Stomach (tissue), 8 donors: ENCODE measurements at regions not wholly inside any gene's neighbourhood (a gene's known extent, or its start where the extent isn't known, plus 50 kb on each side); places are given as distances from the start of the nearest gene placed in this dataset.

ENCODE experiments used
- DNase-seq, 2 donors: peaks; one replicate each; pipeline versions ENCODE4 v3.0.0 to v3.0.0-alpha.2; 2013 to 2019
- H3K27ac ChIP-seq, 5 donors: fragments of 200-600 bp in 4 of 5; sonication (generic) in 4 of 5; one replicate each; pipeline ENCODE4 v1.5.1; 2013 to 2019; ENCODE audit warnings: mild to moderate bottlenecking in 1 of 5, moderate library complexity in 1 of 5
- H3K27me3 ChIP-seq, 3 donors: fragments of 200-600 bp; sonication (generic); one replicate each; pipeline ENCODE4 v1.5.1; 2017 to 2019; ENCODE audit warnings: mixed run types in 1 of 3
- H3K36me3 ChIP-seq, 4 donors: fragments of 200-600 bp; sonication (generic); 1 replicate in 3 of 4; 2 replicates in 1 of 4; pipeline ENCODE4 v1.5.1; 2016 to 2019
- H3K4me1 ChIP-seq, 4 donors: fragments of 200-600 bp; sonication (generic); one replicate each; pipeline ENCODE4 v1.5.1; 2016 to 2019
- H3K4me3 ChIP-seq, 4 donors: fragments of 200-600 bp; sonication (generic) in 3 of 4; one replicate each; pipeline ENCODE4 v1.5.1; 2016 to 2019; ENCODE audit warnings: mild to moderate bottlenecking in 1 of 4
- H3K9me3 ChIP-seq, 4 donors: fragments of 200-600 bp; sonication (generic); one replicate each; pipeline ENCODE4 v1.5.1; 2016 to 2019
- CTCF ChIP-seq, 7 experiments: fragments of 450-650 bp in 4 of 7; fragments of 200-600 bp in 3 of 7; sonication (generic) in 3 of 7; IDR thresholded peaks; one replicate each; pipeline ENCODE4 v1.5.1; 2016 to 2019; ENCODE audit warnings: antibody characterized with exemption in 7 of 7, control low read depth in 2 of 7, mild to moderate bottlenecking in 1 of 7
- EP300 ChIP-seq: sonication (generic); formaldehyde crosslinking; IDR thresholded peaks from one replicate; pipeline ENCODE4 v1.6.1; 2017; ENCODE audit warnings: antibody characterized with exemption
- POLR2A ChIP-seq, 4 donors: fragments of 450-650 bp; IDR thresholded peaks; one replicate each; pipeline ENCODE4 v1.6.1; 2016; ENCODE audit warnings: antibody characterized with exemption in 4 of 4, control low read depth in 2 of 4, mild to moderate bottlenecking in 1 of 4, moderate library complexity in 1 of 4
- POLR2AphosphoS5 ChIP-seq, 3 donors: sonication (generic); formaldehyde crosslinking; IDR thresholded peaks; one replicate each; pipeline ENCODE4 v1.6.1; 2016; ENCODE audit warnings: antibody characterized with exemption in 3 of 3
- WGBS, 5 donors: extraction: QIAGEN DNeasy Blood & Tissue Kit in 3 of 5; methylation state at CpG; one replicate each; pipeline versions ENCODE4 v1.1.5 to v1.1.7; 2013 to 2018; 5-methylcytosine and 5-hydroxymethylcytosine counted together
- intact Hi-C: fragments of 100-400 bp; cut with DNase I; formaldehyde crosslinking; loops from one replicate; pipeline ENCODE4 v1.15.1; 2023; ENCODE audit warnings: low total_unique reads
- donor health status: healthy with polysubstance abuse.
- donor health status: Bipolar disorder and iron deficiency.
- donor health status: healthy.

- Histone ChIP-seq H3K27me3 (no peaks in the 10 kb centered on the region), H3K4me1 (no peaks in the 10 kb centered on the region), H3K27ac (peak overlapping the region in 1 of 5 donors; percentile 39), H3K4me3 (no peak overlapping the region), H3K36me3 (no peaks in the 10 kb centered on the region), H3K9me3 (no peaks in the 10 kb centered on the region)
- DNase-seq = no peak
- 19 to 46% (median 31%) methylated on average over 3 of the region's 3 CpGs for WGBS, 5 donors
- no peak for TF ChIP-seq POLR2A (IDR thresholded peaks at IDR 0.05)
- TF ChIP-seq POLR2AphosphoS5 (IDR thresholded peaks at IDR 0.05) = peak in 2 of 3 donors; percentile 8 to 74
- intact Hi-C loops = no loop called here
Observed at GRCh38 chr4:158996669-158997074, 106.2 kb upstream of the RAPGEF2 start.

GRCh38 chr4:158997660-158998349 is 105.1 kb upstream of the RAPGEF2 start:
- intact Hi-C loops = no loop called here
- no peak for DNase-seq
- 66 to 81% (median 70%) methylated on average over 4 of the region's 4 CpGs for WGBS, 5 donors
- Histone ChIP-seq H3K27ac (no peak overlapping the region), H3K36me3 (no peaks in the 10 kb centered on the region), H3K27me3 (no peaks in the 10 kb centered on the region), H3K4me1 (no peaks in the 10 kb centered on the region), H3K4me3 (no peak overlapping the region), H3K9me3 (no peaks in the 10 kb centered on the region)
- TF ChIP-seq POLR2AphosphoS5 (IDR thresholded peaks at IDR 0.05) = no peak
- TF ChIP-seq POLR2A (IDR thresholded peaks at IDR 0.05) = no peak
- TF ChIP-seq CTCF (IDR thresholded peaks at IDR 0.05) = no peak
- TF ChIP-seq EP300 = no peak

- intact Hi-C loops = no loop called here
- Histone ChIP-seq H3K27me3 (no peaks in the 10 kb centered on the region), H3K4me3 (no peak overlapping the region), H3K9me3 (no peaks in the 10 kb centered on the region), H3K27ac (no peak overlapping the region), H3K36me3 (no peaks in the 10 kb centered on the region), H3K4me1 (no peaks in the 10 kb centered on the region)
- TF ChIP-seq CTCF (IDR thresholded peaks at IDR 0.05) = no peak
- DNase-seq = no peak
- WGBS, 5 donors = 75 to 96% (median 85%) methylated on average over 6 of the region's 6 CpGs
Observed at GRCh38 chr4:158998624-158999023, 104.3 kb upstream of the RAPGEF2 start.

- intact Hi-C loops = no loop called here
- no peaks in the 10 kb centered on the region for H3K27me3 ChIP-seq
- H3K4me1 ChIP-seq = no peaks in the 10 kb centered on the region
- no peak overlapping the region for H3K27ac ChIP-seq
- H3K36me3 ChIP-seq = no peaks in the 10 kb centered on the region
- no peaks in the 10 kb centered on the region for H3K9me3 ChIP-seq
- H3K4me3 ChIP-seq = no peak overlapping the region
- TF ChIP-seq EP300 (no peak), POLR2AphosphoS5 (IDR thresholded peaks at IDR 0.05) (no peak), CTCF (IDR thresholded peaks at IDR 0.05) (no peak), POLR2A (IDR thresholded peaks at IDR 0.05) (no peak)
- DNase-seq = no peak
Observed at GRCh38 chr4:158999166-158999682, 103.7 kb upstream of the RAPGEF2 start.

- WGBS, 5 donors = 79 to 84% (median 81%) methylated on average over 1 of the region's 1 CpG
- Histone ChIP-seq H3K27ac (no peak overlapping the region), H3K9me3 (no peaks in the 10 kb centered on the region), H3K4me1 (no peaks in the 10 kb centered on the region), H3K27me3 (no peaks in the 10 kb centered on the region), H3K4me3 (no peak overlapping the region), H3K36me3 (no peaks in the 10 kb centered on the region)
- no peak for DNase-seq
- no peak for TF ChIP-seq EP300
- TF ChIP-seq POLR2A (IDR thresholded peaks at IDR 0.05) = no peak
- no peak for TF ChIP-seq CTCF (IDR thresholded peaks at IDR 0.05)
- TF ChIP-seq POLR2AphosphoS5 (IDR thresholded peaks at IDR 0.05) = no peak
- intact Hi-C loops = no loop called here
Observed at GRCh38 chr4:158999849-159000248, 103.0 kb upstream of the RAPGEF2 start.
